Stomach (tissue), 8 donors: ENCODE measurements at regions not wholly inside any gene's neighbourhood (a gene's known extent, or its start where the extent isn't known, plus 50 kb on each side); places are given as distances from the start of the nearest gene placed in this dataset.

Experiments used
- DNase-seq, 2 donors: peaks; one replicate each; pipeline versions ENCODE4 v3.0.0 to v3.0.0-alpha.2; 2013 to 2019
- H3K27ac ChIP-seq, 5 donors: fragments of 200-600 bp in 4 of 5; sonication (generic) in 4 of 5; one replicate each; pipeline ENCODE4 v1.5.1; 2013 to 2019; ENCODE audit warnings: mild to moderate bottlenecking in 1 of 5, moderate library complexity in 1 of 5
- H3K27me3 ChIP-seq, 3 donors: fragments of 200-600 bp; sonication (generic); one replicate each; pipeline ENCODE4 v1.5.1; 2017 to 2019; ENCODE audit warnings: mixed run types in 1 of 3
- H3K36me3 ChIP-seq, 4 donors: fragments of 200-600 bp; sonication (generic); 1 replicate in 3 of 4; 2 replicates in 1 of 4; pipeline ENCODE4 v1.5.1; 2016 to 2019
- H3K4me1 ChIP-seq, 4 donors: fragments of 200-600 bp; sonication (generic); one replicate each; pipeline ENCODE4 v1.5.1; 2016 to 2019
- H3K4me3 ChIP-seq, 4 donors: fragments of 200-600 bp; sonication (generic) in 3 of 4; one replicate each; pipeline ENCODE4 v1.5.1; 2016 to 2019; ENCODE audit warnings: mild to moderate bottlenecking in 1 of 4
- H3K9me3 ChIP-seq, 4 donors: fragments of 200-600 bp; sonication (generic); one replicate each; pipeline ENCODE4 v1.5.1; 2016 to 2019
- CTCF ChIP-seq, 7 experiments: fragments of 450-650 bp in 4 of 7; fragments of 200-600 bp in 3 of 7; sonication (generic) in 3 of 7; IDR thresholded peaks; one replicate each; pipeline ENCODE4 v1.5.1; 2016 to 2019; ENCODE audit warnings: antibody characterized with exemption in 7 of 7, control low read depth in 2 of 7, mild to moderate bottlenecking in 1 of 7
- EP300 ChIP-seq: sonication (generic); formaldehyde crosslinking; IDR thresholded peaks from one replicate; pipeline ENCODE4 v1.6.1; 2017; ENCODE audit warnings: antibody characterized with exemption
- POLR2A ChIP-seq, 4 donors: fragments of 450-650 bp; IDR thresholded peaks; one replicate each; pipeline ENCODE4 v1.6.1; 2016; ENCODE audit warnings: antibody characterized with exemption in 4 of 4, control low read depth in 2 of 4, mild to moderate bottlenecking in 1 of 4, moderate library complexity in 1 of 4
- POLR2AphosphoS5 ChIP-seq, 3 donors: sonication (generic); formaldehyde crosslinking; IDR thresholded peaks; one replicate each; pipeline ENCODE4 v1.6.1; 2016; ENCODE audit warnings: antibody characterized with exemption in 3 of 3
- WGBS, 5 donors: extraction: QIAGEN DNeasy Blood & Tissue Kit in 3 of 5; methylation state at CpG; one replicate each; pipeline versions ENCODE4 v1.1.5 to v1.1.7; 2013 to 2018; 5-methylcytosine and 5-hydroxymethylcytosine counted together
- intact Hi-C: fragments of 100-400 bp; cut with DNase I; formaldehyde crosslinking; loops from one replicate; pipeline ENCODE4 v1.15.1; 2023; ENCODE audit warnings: low total_unique reads
- donor health status: healthy with polysubstance abuse.
- donor health status: Bipolar disorder and iron deficiency.
- donor health status: healthy.

GRCh38 chr4:182103614-182104319, 139.4 kb upstream of the TENM3 start:
- H3K36me3 ChIP-seq = no peaks in the 10 kb centered on the region
- TF ChIP-seq CTCF (IDR thresholded peaks at IDR 0.05) (no peak), EP300 (no peak), POLR2A (IDR thresholded peaks at IDR 0.05) (no peak), POLR2AphosphoS5 (IDR thresholded peaks at IDR 0.05) (no peak)

DNA sequence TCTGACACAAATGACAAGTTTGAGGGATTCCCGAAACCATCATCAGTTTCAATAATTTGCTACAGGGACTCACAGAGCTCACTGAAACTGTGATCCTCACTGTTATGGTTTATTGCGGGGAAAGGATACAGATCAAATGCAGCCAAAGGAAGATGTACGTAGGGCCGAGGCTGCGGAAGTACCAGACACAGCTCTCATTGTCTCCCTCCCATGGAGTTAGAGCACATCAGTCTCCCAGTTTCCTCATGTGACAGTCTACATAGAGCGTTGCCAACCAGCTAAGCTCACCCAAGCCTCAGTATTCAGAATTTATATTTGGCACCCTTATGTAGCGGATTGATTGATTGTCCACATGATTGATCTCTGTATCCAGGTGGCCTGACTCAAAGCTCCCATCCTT, 137.8 kb upstream of the TENM3 start:
- Histone ChIP-seq H3K4me3 (no peak overlapping the region), H3K27ac (no peak overlapping the region), H3K27me3 (no peaks in the 10 kb centered on the region), H3K36me3 (no peaks in the 10 kb centered on the region), H3K4me1 (no peaks in the 10 kb centered on the region), H3K9me3 (no peaks in the 10 kb centered on the region)
- intact Hi-C loops = no loop called here
- TF ChIP-seq POLR2AphosphoS5 (IDR thresholded peaks at IDR 0.05) (no peak), EP300 (no peak), POLR2A (IDR thresholded peaks at IDR 0.05) (no peak), CTCF (IDR thresholded peaks at IDR 0.05) (no peak)
- DNase-seq = no peak
- 81 to 95% (median 93%) methylated on average over 7 of the region's 7 CpGs for WGBS, 5 donors

More at GRCh38 chr4:182103614-182104319, 139.4 kb upstream of the TENM3 start:
- Histone ChIP-seq H3K4me3 (no peak overlapping the region), H3K27me3 (no peaks in the 10 kb centered on the region), H3K9me3 (no peaks in the 10 kb centered on the region), H3K27ac (no peak overlapping the region), H3K4me1 (no peaks in the 10 kb centered on the region)
- intact Hi-C loops = no loop called here
- DNase-seq = no peak
- WGBS, 5 donors = 59 to 75% (median 64%) methylated on average over 5 of the region's 5 CpGs

DNA sequence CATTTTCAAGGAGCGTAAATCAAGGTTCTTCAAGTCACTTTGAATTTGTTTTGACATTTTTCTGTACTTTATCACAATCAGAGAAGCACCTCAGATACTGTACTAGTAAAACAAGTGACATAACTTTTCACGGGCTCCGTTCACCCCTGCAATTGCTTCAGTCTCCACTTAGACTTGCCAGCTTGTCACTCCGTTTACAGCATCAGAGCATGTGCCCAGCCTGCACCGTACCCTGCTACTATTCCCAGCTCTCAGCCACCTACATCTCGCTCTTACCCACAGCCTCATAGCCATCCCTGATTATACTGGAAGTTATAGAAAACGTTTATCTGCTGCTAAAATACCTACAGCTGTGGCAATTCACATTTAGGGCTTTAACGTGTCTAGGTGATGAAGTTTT, 135.3 kb upstream of the TENM3 start:
- Histone ChIP-seq H3K36me3 (no peaks in the 10 kb centered on the region), H3K27ac (no peak overlapping the region), H3K27me3 (no peaks in the 10 kb centered on the region), H3K9me3 (no peaks in the 10 kb centered on the region), H3K4me3 (no peak overlapping the region), H3K4me1 (no peaks in the 10 kb centered on the region)
- TF ChIP-seq EP300 (no peak), POLR2A (IDR thresholded peaks at IDR 0.05) (no peak), CTCF (IDR thresholded peaks at IDR 0.05) (no peak), POLR2AphosphoS5 (IDR thresholded peaks at IDR 0.05) (no peak)
- no peak for DNase-seq
- 62 to 70% (median 63%) methylated on average over 8 of the region's 8 CpGs for WGBS, 5 donors
- intact Hi-C loops = no loop called here

DNA sequence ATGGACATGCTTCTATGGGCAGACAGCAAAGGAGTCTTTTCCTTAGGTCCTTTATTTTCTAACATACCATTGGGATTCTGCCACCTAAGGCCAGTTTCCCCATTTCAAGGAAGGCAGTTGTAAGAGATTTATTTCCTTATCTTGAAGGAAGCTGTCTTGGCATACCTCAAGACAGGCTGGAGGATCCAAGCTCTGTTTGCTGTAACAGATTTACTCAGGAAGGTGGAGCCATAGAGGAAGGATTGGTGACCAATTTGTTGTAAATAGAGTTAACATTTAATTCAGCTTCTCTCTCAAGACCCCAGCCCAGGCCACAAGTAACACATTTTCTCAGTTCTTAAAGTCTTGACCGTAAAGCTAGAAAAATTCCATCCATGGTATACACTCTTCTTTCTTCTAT, 131.6 kb upstream of the TENM3 start:
- no peak for DNase-seq
- H3K4me3 ChIP-seq = no peak overlapping the region
- H3K27ac ChIP-seq = no peak overlapping the region
- H3K9me3 ChIP-seq = peaks cover 0 to 6% (median under 1%) of the 10 kb centered on the region in 4 donors
- no peaks in the 10 kb centered on the region for H3K4me1 ChIP-seq
- no peak for TF ChIP-seq POLR2AphosphoS5 (IDR thresholded peaks at IDR 0.05)
- TF ChIP-seq EP300 = no peak
- TF ChIP-seq POLR2A (IDR thresholded peaks at IDR 0.05) = no peak
- TF ChIP-seq CTCF (IDR thresholded peaks at IDR 0.05) = no peak
- intact Hi-C loops = no loop called here
- WGBS, 5 donors = 86 to 97% (median 90%) methylated on average over 1 of the region's 1 CpG
- H3K27me3 ChIP-seq = no peaks in the 10 kb centered on the region
- H3K36me3 ChIP-seq = no peaks in the 10 kb centered on the region
